ENCODE measurements at regions not wholly inside any gene's neighbourhood (a gene's known extent, or its start where the extent isn't known, plus 50 kb on each side); places are given as distances from the start of the nearest gene placed in this dataset.

DNA sequence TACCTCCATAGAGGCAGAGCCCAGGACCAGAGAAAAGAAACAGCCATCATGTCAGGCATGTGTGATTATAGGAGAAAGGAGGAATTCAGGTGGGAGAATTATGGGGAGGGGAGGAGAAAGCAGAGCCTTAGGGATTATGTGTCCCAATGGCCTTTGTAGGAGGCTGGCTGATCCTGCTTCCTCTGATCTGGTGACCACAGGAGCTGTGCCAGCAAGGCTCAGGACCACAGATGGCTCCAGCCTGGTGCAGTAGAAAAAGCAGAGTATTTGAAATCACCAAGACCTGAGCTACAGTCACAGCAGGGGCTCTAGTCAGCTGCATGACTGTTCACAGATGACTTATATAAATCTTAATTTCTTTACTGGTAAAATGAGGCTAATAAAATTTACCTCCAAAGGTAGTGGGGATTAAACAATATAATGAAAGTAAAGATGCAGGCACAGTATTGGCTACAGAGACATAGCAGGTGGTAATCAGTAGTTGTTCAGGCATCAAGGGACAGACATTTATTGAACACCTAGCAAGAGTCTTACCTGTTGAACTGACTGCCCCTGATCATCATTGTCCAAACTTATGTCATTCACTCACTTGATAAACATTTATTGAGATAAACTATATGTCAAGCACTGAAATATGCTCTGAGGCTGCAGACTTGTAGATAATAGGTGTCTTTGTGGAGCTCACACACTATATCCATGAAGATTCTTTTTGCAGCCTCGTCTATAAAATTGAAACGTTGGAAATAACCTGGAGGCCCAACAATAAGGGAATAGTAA is 121.3 kb downstream of the MYCN start:
- TF ChIP-seq, protein P1, sequence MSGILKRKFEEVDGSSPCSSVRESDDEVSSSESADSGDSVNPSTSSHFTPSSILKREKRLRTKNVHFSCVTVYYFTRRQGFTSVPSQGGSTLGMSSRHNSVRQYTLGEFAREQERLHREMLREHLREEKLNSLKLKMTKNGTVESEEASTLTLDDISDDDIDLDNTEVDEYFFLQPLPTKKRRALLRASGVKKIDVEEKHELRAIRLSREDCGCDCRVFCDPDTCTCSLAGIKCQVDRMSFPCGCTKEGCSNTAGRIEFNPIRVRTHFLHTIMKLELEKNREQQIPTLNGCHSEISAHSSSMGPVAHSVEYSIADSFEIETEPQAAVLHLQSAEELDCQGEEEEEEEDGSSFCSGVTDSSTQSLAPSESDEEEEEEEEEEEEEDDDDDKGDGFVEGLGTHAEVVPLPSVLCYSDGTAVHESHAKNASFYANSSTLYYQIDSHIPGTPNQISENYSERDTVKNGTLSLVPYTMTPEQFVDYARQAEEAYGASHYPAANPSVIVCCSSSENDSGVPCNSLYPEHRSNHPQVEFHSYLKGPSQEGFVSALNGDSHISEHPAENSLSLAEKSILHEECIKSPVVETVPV (CRISPR knock-in tag; IDR thresholded peaks at IDR 0.05) = no peak
- TF ChIP-seq ZNF70 (CRISPR knock-in tag; IDR thresholded peaks at IDR 0.05) = no peak
- TF ChIP-seq, protein P2, sequence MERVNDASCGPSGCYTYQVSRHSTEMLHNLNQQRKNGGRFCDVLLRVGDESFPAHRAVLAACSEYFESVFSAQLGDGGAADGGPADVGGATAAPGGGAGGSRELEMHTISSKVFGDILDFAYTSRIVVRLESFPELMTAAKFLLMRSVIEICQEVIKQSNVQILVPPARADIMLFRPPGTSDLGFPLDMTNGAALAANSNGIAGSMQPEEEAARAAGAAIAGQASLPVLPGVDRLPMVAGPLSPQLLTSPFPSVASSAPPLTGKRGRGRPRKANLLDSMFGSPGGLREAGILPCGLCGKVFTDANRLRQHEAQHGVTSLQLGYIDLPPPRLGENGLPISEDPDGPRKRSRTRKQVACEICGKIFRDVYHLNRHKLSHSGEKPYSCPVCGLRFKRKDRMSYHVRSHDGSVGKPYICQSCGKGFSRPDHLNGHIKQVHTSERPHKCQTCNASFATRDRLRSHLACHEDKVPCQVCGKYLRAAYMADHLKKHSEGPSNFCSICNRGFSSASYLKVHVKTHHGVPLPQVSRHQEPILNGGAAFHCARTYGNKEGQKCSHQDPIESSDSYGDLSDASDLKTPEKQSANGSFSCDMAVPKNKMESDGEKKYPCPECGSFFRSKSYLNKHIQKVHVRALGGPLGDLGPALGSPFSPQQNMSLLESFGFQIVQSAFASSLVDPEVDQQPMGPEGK (CRISPR knock-in tag; IDR thresholded peaks at IDR 0.05; ENCODE audit: borderline replicate concordance) = no peak
- TF ChIP-seq, protein P3, sequence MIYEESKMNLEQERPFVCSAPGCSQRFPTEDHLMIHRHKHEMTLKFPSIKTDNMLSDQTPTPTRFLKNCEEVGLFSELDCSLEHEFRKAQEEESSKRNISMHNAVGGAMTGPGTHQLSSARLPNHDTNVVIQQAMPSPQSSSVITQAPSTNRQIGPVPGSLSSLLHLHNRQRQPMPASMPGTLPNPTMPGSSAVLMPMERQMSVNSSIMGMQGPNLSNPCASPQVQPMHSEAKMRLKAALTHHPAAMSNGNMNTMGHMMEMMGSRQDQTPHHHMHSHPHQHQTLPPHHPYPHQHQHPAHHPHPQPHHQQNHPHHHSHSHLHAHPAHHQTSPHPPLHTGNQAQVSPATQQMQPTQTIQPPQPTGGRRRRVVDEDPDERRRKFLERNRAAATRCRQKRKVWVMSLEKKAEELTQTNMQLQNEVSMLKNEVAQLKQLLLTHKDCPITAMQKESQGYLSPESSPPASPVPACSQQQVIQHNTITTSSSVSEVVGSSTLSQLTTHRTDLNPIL (CRISPR knock-in tag; IDR thresholded peaks at IDR 0.05; ENCODE audit: low read depth) = no peak
